ENCODE measurements at regions not wholly inside any gene's neighbourhood (a gene's known extent, or its start where the extent isn't known, plus 50 kb on each side); places are given as distances from the start of the nearest gene placed in this dataset.

GRCh38 chr2:83747141-83747540, 711.9 kb downstream of the SUCLG1 start:
- TF ChIP-seq CTCF (IDR thresholded peaks at IDR 0.05; ENCODE audit: low read depth, low read length) = no peak

GRCh38 chr2:83744855-83745254, 714.2 kb downstream of the SUCLG1 start:
- H3K4me3 ChIP-seq (ENCODE audit: low read depth, low read length) = no peak overlapping the region
- no peak for TF ChIP-seq CTCF (IDR thresholded peaks at IDR 0.05; ENCODE audit: low read depth, low read length)

More at GRCh38 chr2:83747141-83747540, 711.9 kb downstream of the SUCLG1 start:
- no peak overlapping the region for H3K4me3 ChIP-seq (ENCODE audit: low read depth, low read length)

DNA sequence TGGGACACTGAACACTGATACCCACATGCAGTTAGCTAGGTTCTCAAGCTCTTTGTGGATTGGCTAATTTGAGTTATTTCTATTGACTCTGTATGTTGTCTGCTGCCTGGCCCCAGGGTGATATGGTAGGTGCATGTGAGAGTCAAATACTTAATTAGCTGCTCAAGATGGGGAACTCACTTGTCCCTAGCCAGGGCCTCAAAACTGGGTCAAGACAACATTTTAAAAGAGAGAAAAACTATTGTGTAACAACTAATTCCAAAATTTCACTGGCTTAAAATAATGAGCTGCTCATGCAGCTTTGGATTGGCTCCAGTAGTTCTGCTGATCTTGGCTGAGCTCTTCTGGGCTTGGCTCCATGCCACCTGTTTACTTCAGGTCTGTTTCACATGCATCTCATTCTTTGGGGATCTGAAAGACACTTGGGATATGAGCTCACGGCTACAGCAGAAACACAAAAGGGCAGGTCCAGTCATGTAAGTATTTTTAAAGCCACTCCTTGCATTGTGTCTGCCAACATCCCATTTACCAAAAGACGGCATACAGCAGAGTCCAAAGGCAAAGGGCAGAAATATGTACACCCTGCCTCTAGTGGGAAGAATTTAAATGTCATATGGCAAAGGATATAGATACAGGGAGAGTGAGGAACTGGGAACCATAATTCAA, 716.8 kb downstream of the SUCLG1 start:
- TF ChIP-seq CTCF (IDR thresholded peaks at IDR 0.05; ENCODE audit: low read depth, low read length) = no peak
- H3K4me3 ChIP-seq (ENCODE audit: low read depth, low read length) = no peak overlapping the region

- no peak for TF ChIP-seq CTCF (IDR thresholded peaks at IDR 0.05; ENCODE audit: low read depth, low read length)
- H3K4me3 ChIP-seq (ENCODE audit: low read depth, low read length) = no peak overlapping the region
Measured at GRCh38 chr2:83730223-83730622, 728.9 kb downstream of the SUCLG1 start.

GRCh38 chr2:83725735-83726134, 733.3 kb downstream of the SUCLG1 start:
- H3K4me3 ChIP-seq (ENCODE audit: low read depth, low read length) = no peak overlapping the region
- no peak for TF ChIP-seq CTCF (IDR thresholded peaks at IDR 0.05; ENCODE audit: low read depth, low read length)

DNA sequence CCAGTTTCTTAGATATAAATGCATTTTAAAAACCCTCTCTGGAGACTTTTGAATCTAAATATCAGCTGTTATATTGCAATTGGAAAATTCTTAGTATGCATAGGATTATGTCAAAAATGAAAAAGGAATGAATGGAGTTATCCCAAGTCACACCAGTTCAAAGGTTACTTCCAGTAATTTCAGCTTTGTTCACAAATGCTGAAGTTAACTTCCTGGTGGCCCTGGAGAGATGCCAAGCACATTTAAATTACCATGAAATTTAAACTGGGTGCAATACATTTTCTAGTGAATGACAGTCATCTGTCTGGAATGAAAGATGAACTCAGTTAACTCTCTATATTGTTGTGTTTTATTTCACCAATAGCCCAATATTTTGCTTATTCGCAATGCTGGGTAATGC, 753.9 kb downstream of the SUCLG1 start:
- no peak for TF ChIP-seq CTCF (IDR thresholded peaks at IDR 0.05; ENCODE audit: low read depth, low read length)
- H3K4me3 ChIP-seq (ENCODE audit: low read depth, low read length) = no peak overlapping the region

DNA sequence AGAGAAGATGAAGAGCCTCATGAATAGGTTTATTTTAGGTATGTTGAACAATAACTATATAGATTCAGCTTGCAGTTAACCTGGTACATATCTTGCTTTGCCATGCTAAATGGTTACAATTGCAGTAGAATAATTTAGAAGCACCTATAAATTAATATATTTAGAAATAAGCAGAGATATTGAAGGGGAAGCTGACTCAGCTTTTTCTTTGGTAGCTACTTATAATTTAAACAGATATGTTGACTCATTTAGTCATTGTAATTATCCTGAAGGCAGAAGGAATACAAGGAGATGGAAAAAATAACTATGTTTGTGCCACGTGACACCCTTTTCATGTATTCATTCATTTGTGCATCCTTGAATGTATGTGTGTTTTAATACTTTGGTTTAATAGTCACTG, 755.5 kb downstream of the SUCLG1 start:
- H3K4me3 ChIP-seq (ENCODE audit: low read depth, low read length) = no peak overlapping the region
- TF ChIP-seq CTCF (IDR thresholded peaks at IDR 0.05; ENCODE audit: low read depth, low read length) = no peak
